Right hindlimb (tissue), 1 donor: ENCODE measurements at regions not wholly inside any gene's neighbourhood (a gene's known extent, or its start where the extent isn't known, plus 50 kb on each side); places are given as distances from the start of the nearest gene placed in this dataset.
A peak's percentile ranks its signal among the peaks of the same experiment; 100 is the strongest.

Source experiments
- DNase-seq: peaks from one replicate; pipeline ENCODE4 v3.0.0-alpha.2; 2018

GRCh38 chr3:193851941-193852674 lies 259.1 kb downstream of the OPA1 start:
- no peak for DNase-seq

- no peak for DNase-seq
Observed at GRCh38 chr3:193852901-193853300, 259.9 kb downstream of the OPA1 start.

GRCh38 chr3:193853511-193854219 lies 260.7 kb downstream of the OPA1 start:
- no peak for DNase-seq

- no peak for DNase-seq
Observed at GRCh38 chr3:193857996-193858395, 265.0 kb downstream of the OPA1 start.

- no peak for DNase-seq
Observed at GRCh38 chr3:193859195-193859594, 266.2 kb downstream of the OPA1 start.

GRCh38 chr3:193861012-193861411 lies 268.0 kb downstream of the OPA1 start:
- no peak for DNase-seq

GRCh38 chr3:193862843-193863242 lies 269.8 kb downstream of the OPA1 start:
- no peak for DNase-seq

GRCh38 chr3:193863657-193864357 lies 270.8 kb downstream of the OPA1 start:
- DNase-seq = peak; percentile 51

GRCh38 chr3:193865339-193865738 lies 270.6 kb upstream of the HES1 start:
- DNase-seq = no peak

- no peak for DNase-seq
Observed at GRCh38 chr3:193865896-193866480, 270.0 kb upstream of the HES1 start.

GRCh38 chr3:193868590-193868989 lies 267.4 kb upstream of the HES1 start:
- DNase-seq = no peak

GRCh38 chr3:193869221-193870201 lies 266.4 kb upstream of the HES1 start:
- peak; percentile 65 for DNase-seq

GRCh38 chr3:193870376-193871219 lies 265.4 kb upstream of the HES1 start:
- no peak for DNase-seq

GRCh38 chr3:193871220-193871485 lies 264.8 kb upstream of the HES1 start:
- no peak for DNase-seq

GRCh38 chr3:193872265-193872753 lies 263.6 kb upstream of the HES1 start:
- no peak for DNase-seq

GRCh38 chr3:193873426-193874201 lies 262.3 kb upstream of the HES1 start:
- DNase-seq = no peak

- no peak for DNase-seq
Observed at GRCh38 chr3:193874512-193874911, 261.4 kb upstream of the HES1 start.

- no peak for DNase-seq
Observed at GRCh38 chr3:193874997-193875593, 260.9 kb upstream of the HES1 start.

GRCh38 chr3:193875601-193876321 lies 260.2 kb upstream of the HES1 start:
- no peak for DNase-seq
